Tibial artery (tissue), 4 donors: ENCODE measurements at regions not wholly inside any gene's neighbourhood (a gene's known extent, or its start where the extent isn't known, plus 50 kb on each side); places are given as distances from the start of the nearest gene placed in this dataset.

Experiments used
- DNase-seq, 2 donors: peaks; one replicate each; pipeline ENCODE4 v3.0.0-alpha.2; 2019
- H3K27ac ChIP-seq, 2 donors: fragments of 200-600 bp; sonication (generic) in 1 of 2; 1 replicate in 1 of 2; 2 replicates in 1 of 2; pipeline ENCODE4 v1.5.1; 2018 to 2019; ENCODE audit warnings: mild to moderate bottlenecking in 1 of 2
- H3K27me3 ChIP-seq, 2 donors: fragments of 200-600 bp; sonication (generic) in 1 of 2; one replicate each; pipeline versions ENCODE4 v1.5.1 to v1.6.0; 2016 to 2019
- H3K36me3 ChIP-seq, 3 donors: fragments of 200-600 bp; sonication (generic) in 2 of 3; one replicate each; pipeline ENCODE4 v1.5.1; 2016 to 2019; ENCODE audit warnings: mild to moderate bottlenecking in 2 of 3
- H3K4me1 ChIP-seq, 4 donors: fragments of 200-600 bp; sonication (generic) in 2 of 4; 1 replicate in 3 of 4; 2 replicates in 1 of 4; pipeline ENCODE4 v1.5.1; 2016 to 2019
- H3K4me3 ChIP-seq, 2 donors: fragments of 200-600 bp; sonication (generic) in 1 of 2; 1 replicate in 1 of 2; 2 replicates in 1 of 2; pipeline ENCODE4 v1.5.1; 2018 to 2019; ENCODE audit warnings: mild to moderate bottlenecking in 2 of 2
- H3K9me3 ChIP-seq, 3 donors: fragments of 200-600 bp; sonication (generic) in 1 of 3; one replicate each; pipeline ENCODE4 v1.5.1; 2016 to 2019
- CTCF ChIP-seq, 2 experiments: fragments of 200-600 bp in 1 of 2; fragments of 450-650 bp in 1 of 2; IDR thresholded peaks; one replicate each; pipeline ENCODE4 v1.5.1; 2017 to 2019; ENCODE audit warnings: antibody characterized with exemption in 2 of 2, mild to moderate bottlenecking in 1 of 2, moderate library complexity in 1 of 2
- intact Hi-C: fragments of 100-400 bp; cut with DNase I; formaldehyde crosslinking; loops from one replicate; pipeline ENCODE4 v1.15.0; 2023; ENCODE audit warnings: low total_unique reads

GRCh38 chr13:71252184-71252704, 614.8 kb downstream of the DACH1 start:
- no peaks in the 10 kb centered on the region for H3K36me3 ChIP-seq
- intact Hi-C loops, result no loop called here
- no peak overlapping the region for H3K4me3 ChIP-seq
- no peaks in the 10 kb centered on the region for H3K27me3 ChIP-seq
- H3K27ac ChIP-seq, result no peak overlapping the region
- no peak for TF ChIP-seq CTCF (IDR thresholded peaks at IDR 0.05)
- no peaks in the 10 kb centered on the region for H3K4me1 ChIP-seq
- no peak for DNase-seq
- H3K9me3 ChIP-seq, result no peaks in the 10 kb centered on the region

GRCh38 chr13:71251292-71251951, 615.6 kb downstream of the DACH1 start:
- Histone ChIP-seq H3K4me3 (no peak overlapping the region), H3K4me1 (no peaks in the 10 kb centered on the region), H3K9me3 (no peaks in the 10 kb centered on the region), H3K27ac (no peak overlapping the region), H3K27me3 (no peaks in the 10 kb centered on the region), H3K36me3 (no peaks in the 10 kb centered on the region)
- no peak for DNase-seq
- intact Hi-C loops, result no loop called here
- no peak for TF ChIP-seq CTCF (IDR thresholded peaks at IDR 0.05)

- no peak overlapping the region for H3K27ac ChIP-seq
- H3K27me3 ChIP-seq, result no peaks in the 10 kb centered on the region
- no peaks in the 10 kb centered on the region for H3K4me1 ChIP-seq
- no peaks in the 10 kb centered on the region for H3K36me3 ChIP-seq
- intact Hi-C loops, result no loop called here
- H3K9me3 ChIP-seq, result no peaks in the 10 kb centered on the region
- no peak for TF ChIP-seq CTCF (IDR thresholded peaks at IDR 0.05)
- H3K4me3 ChIP-seq, result no peak overlapping the region
- no peak for DNase-seq
Measured at GRCh38 chr13:71249011-71249410, 618.0 kb downstream of the DACH1 start.

- no peaks in the 10 kb centered on the region for H3K9me3 ChIP-seq
- no peaks in the 10 kb centered on the region for H3K27me3 ChIP-seq
- intact Hi-C loops, result no loop called here
- no peak overlapping the region for H3K27ac ChIP-seq
- no peaks in the 10 kb centered on the region for H3K4me1 ChIP-seq
- no peak for DNase-seq
- no peaks in the 10 kb centered on the region for H3K36me3 ChIP-seq
- no peak for TF ChIP-seq CTCF (IDR thresholded peaks at IDR 0.05)
- no peak overlapping the region for H3K4me3 ChIP-seq
Measured at GRCh38 chr13:71244161-71244560, 622.8 kb downstream of the DACH1 start.

GRCh38 chr13:71242201-71242600, 624.8 kb downstream of the DACH1 start:
- H3K27ac ChIP-seq, result no peak overlapping the region
- H3K27me3 ChIP-seq, result no peaks in the 10 kb centered on the region
- no peaks in the 10 kb centered on the region for H3K36me3 ChIP-seq
- H3K9me3 ChIP-seq, result no peaks in the 10 kb centered on the region
- no peaks in the 10 kb centered on the region for H3K4me1 ChIP-seq
- H3K4me3 ChIP-seq, result no peak overlapping the region
- intact Hi-C loops, result no loop called here
- no peak for DNase-seq
- no peak for TF ChIP-seq CTCF (IDR thresholded peaks at IDR 0.05)
